ENCODE measurements at regions not wholly inside any gene's neighbourhood (a gene's known extent, or its start where the extent isn't known, plus 50 kb on each side); places are given as distances from the start of the nearest gene placed in this dataset.
"Not testable (repeated sequence)": the region's sequence is repeated elsewhere in the genome, so short reads cannot be mapped to it uniquely, and the experiment has no call there.

DNA sequence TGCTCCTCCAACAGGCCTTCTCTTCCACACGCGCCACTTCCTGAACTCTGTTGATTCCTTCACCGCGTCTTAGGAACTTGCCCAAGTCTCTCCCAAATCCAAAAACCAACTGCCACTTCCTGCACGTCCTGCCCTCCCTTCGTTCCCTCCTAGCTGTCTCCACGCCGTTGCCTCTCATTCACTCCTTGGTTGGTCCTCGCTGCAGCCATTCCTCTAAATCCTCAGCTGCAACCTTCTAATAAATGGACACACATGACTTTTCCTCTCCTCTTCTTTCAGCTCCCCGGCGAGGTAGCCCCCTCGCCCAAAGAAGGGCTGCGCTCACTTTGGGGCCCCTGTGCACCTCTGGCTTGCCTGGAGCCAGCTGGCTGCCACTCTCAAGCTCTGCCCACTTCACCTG, 110.2 kb downstream of the XRCC2 start:
- H3K4me1 Mint-ChIP-seq (ENCODE audit: low read depth) = no peaks in the 10 kb centered on the region
- peak overlapping the region; percentile 73 for H3K27ac Mint-ChIP-seq
- no peak for DNase-seq (ENCODE audit: low spot score)
- peaks cover 5% of the 10 kb centered on the region for H3K27me3 Mint-ChIP-seq (ENCODE audit: insufficient read depth)
- intact Hi-C loops (cut with micrococcal nuclease) = no loop called here
- H3K9me3 Mint-ChIP-seq = no peaks in the 10 kb centered on the region
- no peak overlapping the region for H3K4me3 Mint-ChIP-seq
- no peaks in the 10 kb centered on the region for H3K36me3 Mint-ChIP-seq (ENCODE audit: low read depth)

DNA sequence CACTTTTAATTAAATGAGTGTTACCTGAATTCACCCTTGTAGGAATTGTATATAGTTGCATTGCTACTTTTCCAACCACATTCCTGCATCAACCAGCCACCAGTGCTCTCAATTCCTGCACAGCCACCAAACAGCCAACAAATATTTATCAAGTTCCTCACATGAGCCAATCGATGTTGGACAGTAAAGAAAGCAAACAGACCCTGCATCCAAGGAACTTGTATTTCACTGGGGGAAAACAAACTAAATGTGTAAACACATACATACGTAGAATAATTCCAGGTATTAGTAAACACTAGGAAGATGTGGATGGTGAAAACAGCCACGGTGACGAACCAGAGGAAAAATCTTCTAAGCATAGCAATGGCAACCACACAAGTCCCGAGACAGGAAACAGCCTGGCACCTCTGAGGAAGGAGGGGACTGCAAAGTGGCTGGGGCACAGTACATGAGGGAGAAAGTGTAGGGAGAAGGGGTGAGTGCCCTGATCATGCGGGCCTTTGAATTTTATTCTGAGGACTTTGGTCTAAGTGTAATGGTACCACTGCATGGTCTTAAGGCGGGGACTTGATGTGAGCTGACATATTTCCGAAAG, 111.2 kb downstream of the XRCC2 start:
- H3K27ac Mint-ChIP-seq = no peak overlapping the region
- no peaks in the 10 kb centered on the region for H3K9me3 Mint-ChIP-seq
- H3K4me1 Mint-ChIP-seq (ENCODE audit: low read depth) = no peaks in the 10 kb centered on the region
- no peak for DNase-seq (ENCODE audit: low spot score)
- H3K36me3 Mint-ChIP-seq (ENCODE audit: low read depth) = no peaks in the 10 kb centered on the region
- peaks cover 5% of the 10 kb centered on the region for H3K27me3 Mint-ChIP-seq (ENCODE audit: insufficient read depth)
- H3K4me3 Mint-ChIP-seq = no peak overlapping the region
- intact Hi-C loops (cut with micrococcal nuclease) = no loop called here

GRCh38 chr7:152556013-152556755, 119.8 kb downstream of the XRCC2 start:
- no peaks in the 10 kb centered on the region for H3K9me3 Mint-ChIP-seq
- no peaks in the 10 kb centered on the region for H3K27me3 Mint-ChIP-seq (ENCODE audit: insufficient read depth)
- no peak overlapping the region for H3K4me3 Mint-ChIP-seq
- intact Hi-C loops (cut with micrococcal nuclease) = no loop called here
- DNase-seq (ENCODE audit: low spot score) = no peak
- H3K36me3 Mint-ChIP-seq (ENCODE audit: low read depth) = no peaks in the 10 kb centered on the region
- no peaks in the 10 kb centered on the region for H3K4me1 Mint-ChIP-seq (ENCODE audit: low read depth)
- H3K27ac Mint-ChIP-seq = no peak overlapping the region

DNA sequence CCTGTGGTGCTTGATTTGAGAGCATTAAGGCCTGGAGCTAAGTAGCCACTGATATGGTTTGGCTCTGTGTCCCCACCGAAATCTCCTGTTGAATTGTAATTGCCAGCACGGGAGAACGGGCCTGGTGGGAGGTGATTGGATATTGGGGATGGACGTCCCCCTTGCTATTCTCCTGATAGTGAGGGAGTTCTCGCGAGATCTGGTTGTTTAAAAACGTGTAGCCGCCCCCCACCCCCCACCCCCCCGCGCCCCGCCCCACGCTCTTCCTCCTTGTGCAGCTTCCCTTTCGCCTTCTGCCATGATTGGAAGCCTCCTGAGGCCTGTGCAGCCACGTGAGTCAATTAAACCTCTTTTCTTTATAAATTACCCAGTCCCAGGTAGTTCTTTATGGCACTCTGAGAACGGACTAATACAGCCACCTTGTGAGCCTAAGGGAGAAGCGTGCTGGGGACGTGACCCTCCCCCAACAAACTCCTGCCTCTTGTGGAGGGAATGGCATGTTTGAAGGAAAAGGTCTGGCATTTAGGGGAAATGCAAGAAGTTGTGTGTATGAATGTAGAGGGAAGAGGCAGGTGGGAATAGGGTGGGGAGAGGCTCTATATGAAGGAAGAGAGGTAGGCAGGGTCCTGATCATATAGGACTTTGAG, 118.0 kb upstream of the KMT2C start:
- Mint-ChIP-seq H3K36me3 (ENCODE audit: low read depth) (no peaks in the 10 kb centered on the region), H3K9me3 (no peaks in the 10 kb centered on the region), H3K4me3 (no peak overlapping the region), H3K4me1 (ENCODE audit: low read depth) (no peaks in the 10 kb centered on the region), H3K27ac (no peak overlapping the region), H3K27me3 (ENCODE audit: insufficient read depth) (no peaks in the 10 kb centered on the region)
- DNase-seq (ENCODE audit: low spot score) = no peak
- intact Hi-C loops (cut with micrococcal nuclease) = no loop called here

GRCh38 chr7:152551304-152552036, 115.7 kb upstream of the KMT2C start:
- intact Hi-C loops (cut with micrococcal nuclease) = no loop called here
- Mint-ChIP-seq H3K36me3 (ENCODE audit: low read depth) (no peaks in the 10 kb centered on the region), H3K9me3 (no peaks in the 10 kb centered on the region), H3K27ac (no peak overlapping the region), H3K27me3 (ENCODE audit: insufficient read depth) (no peaks in the 10 kb centered on the region), H3K4me3 (no peak overlapping the region), H3K4me1 (ENCODE audit: low read depth) (no peaks in the 10 kb centered on the region)
- no peak for DNase-seq (ENCODE audit: low spot score)

DNA sequence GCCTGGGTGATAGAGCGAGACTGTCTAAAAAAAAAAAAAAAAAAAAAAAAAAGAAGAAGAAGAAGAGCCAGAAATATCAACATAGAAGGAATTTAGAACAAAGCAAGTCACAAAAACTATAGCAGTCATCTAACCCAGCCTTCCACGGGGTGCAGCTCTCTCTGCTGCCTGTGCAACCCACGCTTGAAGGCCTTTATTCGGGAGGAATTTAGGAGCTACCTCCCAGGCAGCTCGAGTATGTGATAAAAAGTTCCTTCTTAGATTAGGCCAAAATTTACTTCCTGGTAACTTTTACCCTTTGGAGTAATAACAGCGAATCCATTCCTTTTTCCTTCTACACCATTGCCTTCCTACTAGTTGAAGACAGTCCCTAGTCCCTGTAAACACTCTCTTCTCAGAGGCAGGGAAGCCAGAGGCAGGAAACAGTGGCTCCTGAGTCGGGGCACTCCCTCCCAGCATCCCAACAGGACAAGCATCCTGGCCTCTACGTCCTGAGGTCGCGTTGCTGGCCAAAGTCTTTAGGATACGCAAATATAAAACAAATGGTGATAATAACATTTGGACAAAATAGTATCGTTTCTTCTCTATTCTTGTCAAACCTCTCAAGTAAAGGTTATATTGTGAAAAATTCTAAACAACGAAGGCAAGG, 109.3 kb upstream of the KMT2C start:
- no peak overlapping the region for H3K4me3 Mint-ChIP-seq
- no peak overlapping the region for H3K27ac Mint-ChIP-seq
- H3K36me3 Mint-ChIP-seq (ENCODE audit: low read depth) = no peaks in the 10 kb centered on the region
- peaks cover 1% of the 10 kb centered on the region for H3K27me3 Mint-ChIP-seq (ENCODE audit: insufficient read depth)
- H3K9me3 Mint-ChIP-seq = no peaks in the 10 kb centered on the region
- H3K4me1 Mint-ChIP-seq (ENCODE audit: low read depth) = no peaks in the 10 kb centered on the region
- intact Hi-C loops (cut with micrococcal nuclease) = no loop called here
- no peak for DNase-seq (ENCODE audit: low spot score)

- Mint-ChIP-seq H3K36me3 (ENCODE audit: low read depth) (no peaks in the 10 kb centered on the region), H3K27ac (no peak overlapping the region), H3K4me3 (no peak overlapping the region), H3K9me3 (no peaks in the 10 kb centered on the region), H3K4me1 (ENCODE audit: low read depth) (no peaks in the 10 kb centered on the region), H3K27me3 (ENCODE audit: insufficient read depth) (peaks cover 1% of the 10 kb centered on the region)
- intact Hi-C loops (cut with micrococcal nuclease) = no loop called here
- DNase-seq (ENCODE audit: low spot score) = no peak
These were observed 108.7 kb upstream of the KMT2C start for GRCh38 chr7:152544481-152544927.

DNA sequence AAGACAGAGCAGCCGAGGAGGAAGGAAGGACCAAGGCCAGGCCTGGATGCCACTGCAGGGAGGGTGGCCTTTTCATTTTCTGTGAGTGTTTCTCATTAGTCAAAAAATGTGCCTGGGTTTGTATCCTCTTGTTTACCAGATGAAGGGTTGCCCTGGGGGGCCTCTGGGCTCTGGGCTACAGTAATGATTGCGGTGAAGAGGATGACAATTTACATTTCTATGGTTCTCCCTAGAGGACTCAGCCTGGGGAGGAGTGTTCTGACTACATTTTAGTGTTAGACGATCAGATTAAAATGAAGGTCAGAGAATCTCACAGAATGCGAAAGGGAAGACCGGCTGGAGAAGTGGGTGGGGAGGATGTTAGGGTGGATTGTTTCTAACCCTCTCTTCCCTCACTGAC, 108.0 kb upstream of the KMT2C start:
- H3K27ac Mint-ChIP-seq = no peak overlapping the region
- H3K36me3 Mint-ChIP-seq (ENCODE audit: low read depth) = no peaks in the 10 kb centered on the region
- H3K4me1 Mint-ChIP-seq (ENCODE audit: low read depth) = no peaks in the 10 kb centered on the region
- DNase-seq (ENCODE audit: low spot score) = no peak
- peaks cover 1% of the 10 kb centered on the region for H3K27me3 Mint-ChIP-seq (ENCODE audit: insufficient read depth)
- H3K9me3 Mint-ChIP-seq = no peaks in the 10 kb centered on the region
- intact Hi-C loops (cut with micrococcal nuclease) = no loop called here
- no peak overlapping the region for H3K4me3 Mint-ChIP-seq

DNA sequence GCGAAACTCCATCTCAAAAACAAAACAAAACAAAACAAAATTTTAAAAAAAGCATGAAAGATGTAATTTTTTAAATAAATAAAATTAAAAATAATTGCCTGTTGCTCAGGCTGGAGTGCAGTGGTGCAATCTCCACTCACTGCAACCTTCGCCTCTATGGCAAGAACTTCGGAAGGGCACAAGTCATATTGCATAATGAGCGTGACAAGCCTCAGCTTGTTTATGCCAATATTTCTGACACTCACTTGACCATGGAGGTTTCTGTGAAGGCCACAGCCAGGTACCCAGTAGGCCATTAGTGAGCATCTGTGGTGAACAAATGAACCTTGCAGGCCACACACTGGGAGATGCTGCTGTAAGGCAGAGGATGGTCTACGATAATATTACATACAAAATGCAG, 106.1 kb upstream of the KMT2C start:
- intact Hi-C loops (cut with micrococcal nuclease) = no loop called here
- Mint-ChIP-seq H3K9me3 (no peaks in the 10 kb centered on the region), H3K4me3 (no peak overlapping the region), H3K27ac (no peak overlapping the region), H3K4me1 (ENCODE audit: low read depth) (no peaks in the 10 kb centered on the region), H3K27me3 (ENCODE audit: insufficient read depth) (peaks cover 1% of the 10 kb centered on the region), H3K36me3 (ENCODE audit: low read depth) (no peaks in the 10 kb centered on the region)
- DNase-seq (ENCODE audit: low spot score) = no peak

DNA sequence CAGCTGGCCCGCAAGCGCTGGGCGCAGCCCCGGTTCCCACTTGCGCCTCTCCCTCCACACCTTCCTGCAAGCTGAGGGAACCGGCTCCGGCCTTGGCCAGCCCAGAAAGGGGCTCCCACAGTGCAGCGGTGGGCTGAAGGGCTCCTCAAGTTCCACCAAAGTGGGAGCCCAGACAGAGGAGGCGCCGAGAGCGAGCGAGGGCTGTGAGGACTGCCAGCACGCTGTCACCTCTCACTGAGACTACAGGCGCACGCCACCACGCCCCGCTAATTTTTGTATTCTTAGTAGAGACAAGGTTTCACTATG, 103.3 kb upstream of the KMT2C start:
- H3K9me3 Mint-ChIP-seq; DNase-seq (ENCODE audit: low spot score); H3K4me1 Mint-ChIP-seq (ENCODE audit: low read depth); H3K36me3 Mint-ChIP-seq (ENCODE audit: low read depth); H3K27ac Mint-ChIP-seq; H3K27me3 Mint-ChIP-seq (ENCODE audit: insufficient read depth); H3K4me3 Mint-ChIP-seq; intact Hi-C loops (cut with micrococcal nuclease): not testable (repeated sequence)

- H3K4me1 Mint-ChIP-seq (ENCODE audit: low read depth); intact Hi-C loops (cut with micrococcal nuclease); H3K4me3 Mint-ChIP-seq; H3K36me3 Mint-ChIP-seq (ENCODE audit: low read depth); DNase-seq (ENCODE audit: low spot score); H3K27ac Mint-ChIP-seq; H3K9me3 Mint-ChIP-seq; H3K27me3 Mint-ChIP-seq (ENCODE audit: insufficient read depth): not testable (repeated sequence)
These were observed 102.8 kb upstream of the KMT2C start for GRCh38 chr7:152538346-152539189.

DNA sequence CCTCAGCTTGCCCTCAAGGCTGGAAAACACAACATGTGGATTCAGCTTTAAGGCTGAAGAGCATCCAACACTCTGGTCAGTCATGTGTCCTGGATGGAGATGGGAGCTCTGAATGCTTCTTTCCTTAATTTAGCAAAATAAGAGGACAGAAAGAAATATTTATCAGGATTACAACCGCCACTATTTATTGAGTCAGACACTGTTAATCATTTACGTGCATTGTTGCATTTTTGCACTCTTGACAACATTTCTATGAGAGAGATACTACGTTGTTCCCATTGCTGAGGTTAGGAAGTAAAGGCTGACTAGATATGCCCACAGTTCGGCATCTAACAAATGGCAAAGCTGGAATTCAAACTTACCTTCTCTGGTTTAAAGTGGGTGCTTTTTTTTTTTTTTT, 101.8 kb upstream of the KMT2C start:
- Mint-ChIP-seq H3K4me1 (ENCODE audit: low read depth) (no peaks in the 10 kb centered on the region), H3K27me3 (ENCODE audit: insufficient read depth) (no peaks in the 10 kb centered on the region), H3K36me3 (ENCODE audit: low read depth) (no peaks in the 10 kb centered on the region), H3K9me3 (peaks cover 4% of the 10 kb centered on the region), H3K27ac (no peak overlapping the region), H3K4me3 (no peak overlapping the region)
- DNase-seq (ENCODE audit: low spot score) = no peak
- intact Hi-C loops (cut with micrococcal nuclease) = no loop called here
